Aorta (tissue), 5 donors: ENCODE measurements at regions not wholly inside any gene's neighbourhood (a gene's known extent, or its start where the extent isn't known, plus 50 kb on each side); places are given as distances from the start of the nearest gene placed in this dataset.

Experiments used
- ATAC-seq: fragments of 200-7000 bp; cut with Tn5 transposase; one replicate; pipeline ENCODE4 v1.9.1; 2022; ENCODE audit warnings: moderate library complexity; ENCODE audit not compliant: low FRiP score
- DNase-seq, 2 donors: peaks; one replicate each; pipeline ENCODE4 v3.0.0-alpha.2; 2020
- H3K27ac ChIP-seq, 2 donors: one replicate each; pipeline ENCODE4 v1.5.1; 2013; ENCODE audit warnings: low read length in 2 of 2, mild to moderate bottlenecking in 2 of 2, moderate library complexity in 2 of 2, control low read depth in 1 of 2, inconsistent platforms in 1 of 2, low read depth in 1 of 2
- H3K27me3 ChIP-seq, 2 donors: one replicate each; pipeline ENCODE4 v1.6.1; 2013; ENCODE audit warnings: control low read depth in 1 of 2, low read length in 1 of 2, mild to moderate bottlenecking in 1 of 2, moderate library complexity in 1 of 2; ENCODE audit not compliant: insufficient read depth in 2 of 2, control insufficient read depth in 1 of 2
- H3K36me3 ChIP-seq, 2 donors: one replicate each; pipeline ENCODE4 v1.6.1; 2013; ENCODE audit warnings: control low read depth in 1 of 2, low read length in 1 of 2, mild to moderate bottlenecking in 1 of 2; ENCODE audit not compliant: insufficient read depth in 2 of 2, control insufficient read depth in 1 of 2
- H3K4me1 ChIP-seq, 2 donors: one replicate each; pipeline ENCODE4 v1.6.1; 2013; ENCODE audit warnings: low read length in 2 of 2, control low read depth in 1 of 2, mild to moderate bottlenecking in 1 of 2, moderate library complexity in 1 of 2; ENCODE audit not compliant: insufficient read depth in 2 of 2, control insufficient read depth in 1 of 2
- H3K4me3 ChIP-seq, 2 donors: one replicate each; pipeline ENCODE4 v1.5.1; 2013; ENCODE audit warnings: low read length in 2 of 2, control low read depth in 1 of 2, mild to moderate bottlenecking in 1 of 2
- H3K9me3 ChIP-seq: one replicate; pipeline ENCODE4 v1.6.1; 2013; ENCODE audit warnings: mild to moderate bottlenecking, low read length; ENCODE audit not compliant: control insufficient read depth
- WGBS, 2 donors: extraction: QIAGEN DNeasy Blood & Tissue Kit; methylation state at CpG; one replicate each; pipeline ENCODE4 v1.1.7; 2013; 5-methylcytosine and 5-hydroxymethylcytosine counted together
- intact Hi-C, 2 donors: fragments of 100-400 bp; cut with DNase I; formaldehyde crosslinking; loops; one replicate each; pipeline versions ENCODE4 v1.14.2 to v1.15.0; 2022
- donor health status: healthy with polysubstance abuse.
- donor health status: Bipolar disorder and iron deficiency.
- donor health status: DM: no; HTN: no; CAD: no.
- donor health status: DM: no; HTN: no; CAD: no.
- donor health status: DM: yes; HTN: yes; CAD: no.

- no peaks in the 10 kb centered on the region for H3K36me3 ChIP-seq
- ATAC-seq = no peak
- H3K27me3 ChIP-seq = no peaks in the 10 kb centered on the region
- no peaks in the 10 kb centered on the region for H3K4me1 ChIP-seq
- WGBS, 2 donors = 43 to 47% methylated on average over 4 of the region's 4 CpGs
- DNase-seq = no peak
- intact Hi-C loops = no loop called here
- H3K9me3 ChIP-seq = no peaks in the 10 kb centered on the region
- H3K4me3 ChIP-seq = no peak overlapping the region
- H3K27ac ChIP-seq = no peak overlapping the region
These were observed 556.0 kb upstream of the CPEB2 start for GRCh38 chr4:14446311-14446710.

GRCh38 chr4:14446904-14447303 is 555.4 kb upstream of the CPEB2 start:
- Histone ChIP-seq H3K36me3 (no peaks in the 10 kb centered on the region), H3K4me1 (no peaks in the 10 kb centered on the region), H3K9me3 (no peaks in the 10 kb centered on the region), H3K27me3 (no peaks in the 10 kb centered on the region), H3K4me3 (no peak overlapping the region), H3K27ac (no peak overlapping the region)
- WGBS, 2 donors = 29 to 39% methylated on average over 5 of the region's 5 CpGs
- intact Hi-C loops = no loop called here
- no peak for ATAC-seq
- DNase-seq = no peak

DNA sequence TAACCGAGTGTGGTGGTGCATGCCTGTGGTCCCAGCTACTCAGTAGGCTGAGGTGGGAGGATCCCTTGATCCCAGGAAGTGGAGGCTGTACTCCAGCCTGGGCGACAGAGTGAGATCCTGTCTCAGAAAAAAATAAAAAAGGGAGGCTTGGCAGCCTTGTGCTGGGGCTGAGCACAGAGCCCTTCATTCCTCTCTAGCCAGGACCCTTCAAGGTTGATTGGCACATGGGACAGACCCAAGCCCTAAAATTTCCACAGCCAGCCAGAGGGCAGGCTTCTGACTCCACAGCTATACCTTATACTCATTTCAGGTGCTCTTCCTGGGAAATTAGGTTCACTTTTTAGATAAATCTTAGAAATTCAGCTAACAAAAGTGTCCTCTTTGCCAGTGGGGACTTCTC is 553.0 kb upstream of the CPEB2 start:
- ATAC-seq (no peak), DNase-seq (no peak)
- Histone ChIP-seq H3K36me3 (no peaks in the 10 kb centered on the region), H3K4me1 (no peaks in the 10 kb centered on the region), H3K27me3 (no peaks in the 10 kb centered on the region), H3K9me3 (no peaks in the 10 kb centered on the region), H3K4me3 (no peak overlapping the region), H3K27ac (no peak overlapping the region)
- WGBS, 2 donors = 54 to 64% methylated on average over 2 of the region's 2 CpGs
- intact Hi-C loops = no loop called here

GRCh38 chr4:14452001-14452400 is 550.3 kb upstream of the CPEB2 start:
- intact Hi-C loops = no loop called here
- no peaks in the 10 kb centered on the region for H3K36me3 ChIP-seq
- H3K27me3 ChIP-seq = no peaks in the 10 kb centered on the region
- 94% methylated on average over 12 of the region's 12 CpGs for WGBS, 2 donors
- no peaks in the 10 kb centered on the region for H3K4me1 ChIP-seq
- no peaks in the 10 kb centered on the region for H3K9me3 ChIP-seq
- no peak for ATAC-seq
- H3K4me3 ChIP-seq = no peak overlapping the region
- no peak overlapping the region for H3K27ac ChIP-seq
- no peak for DNase-seq

DNA sequence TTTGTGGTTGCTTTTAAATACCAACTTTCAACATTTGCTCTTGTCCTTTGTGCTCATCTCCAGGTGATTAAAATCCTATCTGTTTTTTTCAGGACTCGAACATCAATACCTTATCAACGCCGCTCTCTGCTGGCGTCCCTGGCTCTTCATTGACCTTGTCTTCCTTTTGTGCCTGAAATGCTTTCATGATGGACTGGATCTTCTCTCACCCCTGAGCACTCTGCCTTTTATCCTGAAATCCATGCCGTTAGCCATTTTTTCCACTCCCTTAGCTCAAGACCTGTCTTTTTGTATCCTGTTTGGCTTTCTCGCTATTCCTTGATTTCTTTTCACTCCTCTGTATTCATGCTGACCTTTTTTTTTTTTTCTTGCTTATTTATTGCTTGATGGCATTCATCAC is 549.5 kb upstream of the CPEB2 start:
- no peaks in the 10 kb centered on the region for H3K27me3 ChIP-seq
- H3K9me3 ChIP-seq = no peaks in the 10 kb centered on the region
- no peaks in the 10 kb centered on the region for H3K4me1 ChIP-seq
- no peak overlapping the region for H3K4me3 ChIP-seq
- DNase-seq = no peak
- 62 to 64% methylated on average over 6 of the region's 6 CpGs for WGBS, 2 donors
- H3K36me3 ChIP-seq = no peaks in the 10 kb centered on the region
- H3K27ac ChIP-seq = no peak overlapping the region
- ATAC-seq = no peak
- intact Hi-C loops = no loop called here

DNA sequence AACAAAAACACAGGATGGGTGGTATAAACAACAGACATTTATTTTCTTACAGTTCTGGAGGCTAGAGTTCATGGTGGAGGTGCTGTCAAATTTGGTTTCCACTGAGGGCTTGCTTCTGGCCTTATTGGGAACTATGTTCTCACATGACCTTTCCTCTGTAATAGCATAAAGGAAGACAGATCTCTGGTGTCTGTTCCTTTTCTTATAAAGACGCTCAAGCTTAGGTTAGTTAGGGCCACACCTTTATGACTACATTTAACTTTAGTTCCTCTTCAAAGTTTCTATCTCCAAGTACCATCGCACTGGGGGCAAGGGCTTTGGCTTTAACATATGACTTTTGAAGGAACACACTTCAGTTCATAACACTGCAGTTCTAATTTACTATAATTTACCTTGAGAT is 543.8 kb upstream of the CPEB2 start:
- 89 to 92% methylated on average over 2 of the region's 2 CpGs for WGBS, 2 donors
- H3K27me3 ChIP-seq = no peaks in the 10 kb centered on the region
- no peak for ATAC-seq
- no peaks in the 10 kb centered on the region for H3K36me3 ChIP-seq
- intact Hi-C loops = no loop called here
- H3K27ac ChIP-seq = no peak overlapping the region
- DNase-seq = no peak
- H3K4me1 ChIP-seq = no peaks in the 10 kb centered on the region
- H3K4me3 ChIP-seq = no peak overlapping the region
- H3K9me3 ChIP-seq = no peaks in the 10 kb centered on the region

DNA sequence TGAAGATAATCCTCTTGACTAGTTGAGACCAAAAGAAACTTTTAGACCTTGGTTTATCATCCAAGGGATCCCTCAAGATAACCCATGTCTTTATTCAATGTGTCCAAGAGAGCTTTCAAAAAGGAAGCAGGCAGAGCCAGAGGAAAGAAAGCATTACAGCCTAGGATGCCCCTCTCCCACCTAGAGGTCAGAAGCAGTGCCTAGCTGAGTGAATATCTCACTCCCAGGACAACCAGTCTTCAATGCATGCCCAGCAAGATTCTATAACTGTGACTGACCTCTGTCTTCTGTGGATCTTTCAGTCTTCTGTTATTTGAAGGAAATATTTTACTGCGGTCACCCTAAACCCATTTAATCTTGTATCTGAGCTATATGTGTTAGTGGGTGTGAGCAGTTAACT is 537.2 kb upstream of the CPEB2 start:
- Histone ChIP-seq H3K4me3 (no peak overlapping the region), H3K9me3 (no peaks in the 10 kb centered on the region), H3K27ac (no peak overlapping the region), H3K36me3 (no peaks in the 10 kb centered on the region), H3K27me3 (no peaks in the 10 kb centered on the region), H3K4me1 (no peaks in the 10 kb centered on the region)
- intact Hi-C loops = no loop called here
- ATAC-seq (no peak), DNase-seq (no peak)
- WGBS, 2 donors = 95 to 99% methylated on average over 1 of the region's 1 CpG

GRCh38 chr4:14465507-14465906 is 536.8 kb upstream of the CPEB2 start:
- Histone ChIP-seq H3K27ac (no peak overlapping the region), H3K9me3 (no peaks in the 10 kb centered on the region), H3K4me3 (no peak overlapping the region), H3K4me1 (no peaks in the 10 kb centered on the region), H3K27me3 (no peaks in the 10 kb centered on the region), H3K36me3 (no peaks in the 10 kb centered on the region)
- 77 to 78% methylated on average over 5 of the region's 5 CpGs for WGBS, 2 donors
- intact Hi-C loops = no loop called here
- ATAC-seq = no peak
- no peak for DNase-seq

DNA sequence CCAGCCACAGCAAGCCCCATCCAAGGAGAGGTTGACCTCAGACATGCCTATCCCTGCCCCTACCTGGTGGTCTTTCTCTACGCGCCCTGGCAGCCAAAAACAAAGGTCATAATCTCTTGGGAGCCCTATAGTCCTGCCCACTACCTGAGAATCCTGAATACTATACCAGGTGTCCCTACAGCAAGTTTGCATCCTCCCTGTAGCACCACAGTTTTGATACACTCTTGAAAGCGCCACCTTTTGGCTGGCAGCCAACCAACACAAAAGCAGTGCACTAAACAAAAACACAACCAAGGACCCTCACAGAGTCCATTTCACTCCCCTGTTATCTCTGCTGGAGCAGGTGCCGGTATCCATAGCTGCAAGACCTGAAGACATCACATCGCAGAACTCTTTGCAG is 523.8 kb upstream of the CPEB2 start:
- Histone ChIP-seq H3K27me3 (no peaks in the 10 kb centered on the region), H3K9me3 (peaks cover 2% of the 10 kb centered on the region), H3K4me1 (no peaks in the 10 kb centered on the region), H3K36me3 (no peaks in the 10 kb centered on the region), H3K27ac (no peak overlapping the region), H3K4me3 (no peak overlapping the region)
- intact Hi-C loops = no loop called here
- WGBS, 2 donors = 94 to 96% methylated on average over 5 of the region's 5 CpGs
- DNase-seq (no peak), ATAC-seq (no peak)
